DMS153 treated with DMSO at 0.1 percent for 48 hours (cell line): ENCODE measurements at regions not wholly inside any gene's neighbourhood (a gene's known extent, or its start where the extent isn't known, plus 50 kb on each side); places are given as distances from the start of the nearest gene placed in this dataset.
"Not testable (repeated sequence)": the region's sequence is repeated elsewhere in the genome, so short reads cannot be mapped to it uniquely, and the experiment has no call there.

Experiments used
- DNase-seq: peaks from one replicate; lab custom pipeline; 2025; ENCODE audit not compliant: unreplicated experiment; lab: John Stamatoyannopoulos, UW

- no peak for DNase-seq
These were observed 98.9 kb upstream of the MAPRE2 start for GRCh38 chr18:34942276-34942675.

DNA sequence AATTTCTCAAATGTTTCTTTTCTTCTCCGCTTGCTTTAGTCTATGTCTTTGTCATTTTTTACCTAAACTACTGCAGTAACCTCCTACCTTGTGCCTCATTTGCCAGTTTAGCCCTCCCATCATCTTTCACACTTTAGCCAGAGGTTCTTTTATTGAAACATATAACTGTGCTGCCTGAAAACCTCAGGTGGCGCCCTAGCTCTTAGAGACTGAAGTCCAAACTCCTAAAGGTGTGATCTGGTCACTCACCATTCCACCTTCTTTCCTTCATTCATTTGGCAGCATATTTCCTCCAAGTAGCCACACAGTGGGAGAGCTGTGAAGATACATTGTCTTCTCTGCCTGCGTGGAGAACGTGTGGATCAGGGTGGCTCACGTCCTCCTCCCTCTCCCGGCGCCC is 98.2 kb upstream of the MAPRE2 start:
- DNase-seq, result no peak

DNA sequence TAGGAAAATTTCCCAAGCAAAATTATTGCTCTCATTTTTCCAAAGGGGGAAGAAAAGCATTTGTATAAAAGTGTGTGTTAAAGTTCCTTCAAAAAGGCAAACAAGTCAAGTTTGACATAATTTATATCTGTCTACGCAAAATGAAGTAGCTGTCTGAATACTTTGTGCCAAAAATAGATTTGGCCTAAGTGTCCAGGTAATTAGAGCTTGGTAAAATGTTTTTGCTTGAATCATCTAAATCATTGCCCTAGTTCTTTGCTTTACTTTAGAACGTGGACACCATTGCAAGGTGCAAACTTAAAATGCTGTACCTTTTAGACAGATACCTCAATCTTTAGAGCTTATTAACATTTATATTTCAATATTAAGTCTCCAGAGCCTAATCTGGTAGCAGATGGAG is 97.6 kb upstream of the MAPRE2 start:
- no peak for DNase-seq

GRCh38 chr18:34947711-34948125 is 93.5 kb upstream of the MAPRE2 start:
- DNase-seq, result no peak

DNA sequence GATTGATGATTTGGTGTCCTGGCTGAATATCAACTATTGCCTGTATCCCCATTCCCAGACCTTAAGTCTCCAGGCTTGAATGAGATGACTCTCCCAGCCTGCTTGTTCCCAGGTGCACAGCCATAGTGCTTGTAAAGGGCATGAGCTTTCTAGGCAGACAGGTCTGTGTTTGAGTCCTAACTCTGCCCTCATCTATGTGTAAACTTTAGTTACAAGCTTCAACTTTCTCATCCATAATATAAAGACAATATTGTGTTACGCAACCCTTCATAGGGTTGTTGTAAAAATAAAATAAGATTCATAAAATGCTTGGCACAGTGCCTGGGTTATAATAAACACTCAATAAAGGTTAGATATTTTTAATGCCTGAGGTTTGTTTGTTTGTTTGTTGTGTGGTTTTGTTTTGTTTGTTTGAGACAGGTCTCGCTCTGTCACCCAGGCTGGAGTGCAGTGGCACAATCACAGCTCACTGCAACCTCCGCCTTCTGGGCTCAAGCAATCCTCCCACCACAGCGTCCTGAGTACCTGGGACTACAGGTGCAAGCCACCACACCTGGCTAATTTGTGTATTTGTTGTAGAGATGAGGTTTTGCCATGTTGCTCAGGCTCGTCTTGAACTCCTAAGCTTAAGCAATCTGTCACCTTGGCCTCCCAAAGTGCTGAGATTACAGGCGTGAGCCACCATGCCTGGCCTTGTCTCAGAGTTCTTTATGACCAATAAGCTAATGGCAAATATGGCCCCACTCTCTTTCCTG is 89.4 kb upstream of the MAPRE2 start:
- DNase-seq, result no peak

GRCh38 chr18:34953212-34953611 is 88.0 kb upstream of the MAPRE2 start:
- DNase-seq, result no peak

DNA sequence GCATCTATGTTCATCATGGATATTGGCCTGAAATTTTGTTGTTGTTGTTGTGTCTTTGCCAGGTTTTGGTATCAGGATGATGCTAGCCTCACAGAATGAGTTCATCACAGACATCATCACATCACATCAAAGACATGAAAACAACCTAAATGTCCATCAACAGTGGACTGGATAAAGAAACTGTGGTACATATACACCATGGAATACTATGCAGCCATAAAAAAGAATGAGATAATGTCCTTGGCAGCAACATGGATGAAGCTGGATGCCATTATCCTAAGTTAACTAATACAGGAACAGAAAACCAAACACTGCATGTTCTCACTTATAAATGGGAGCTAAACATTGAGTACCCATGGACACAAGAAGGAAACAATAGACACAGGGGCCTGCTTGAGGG is 85.7 kb upstream of the MAPRE2 start:
- DNase-seq, result not testable (repeated sequence)

DNA sequence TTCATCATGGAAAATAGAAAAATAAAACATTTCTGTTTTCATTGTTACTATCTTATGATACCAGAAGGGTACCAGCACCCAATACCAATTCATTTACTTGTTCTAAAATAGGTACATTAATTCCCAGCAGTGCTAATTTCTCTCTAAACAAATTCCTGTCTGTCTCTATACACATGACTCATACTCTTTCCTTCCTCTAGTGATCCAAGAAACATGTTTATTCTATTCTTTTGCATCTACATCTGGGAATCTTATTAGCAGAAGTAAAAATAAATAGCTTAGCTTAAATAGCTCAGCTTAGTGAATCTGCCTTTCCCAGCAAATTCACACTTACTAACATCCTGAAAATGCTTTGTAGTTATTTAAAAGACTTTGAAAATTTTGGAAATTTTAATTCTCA is 84.5 kb upstream of the MAPRE2 start:
- no peak for DNase-seq

GRCh38 chr18:34957119-34957863 is 83.9 kb upstream of the MAPRE2 start:
- no peak for DNase-seq

DNA sequence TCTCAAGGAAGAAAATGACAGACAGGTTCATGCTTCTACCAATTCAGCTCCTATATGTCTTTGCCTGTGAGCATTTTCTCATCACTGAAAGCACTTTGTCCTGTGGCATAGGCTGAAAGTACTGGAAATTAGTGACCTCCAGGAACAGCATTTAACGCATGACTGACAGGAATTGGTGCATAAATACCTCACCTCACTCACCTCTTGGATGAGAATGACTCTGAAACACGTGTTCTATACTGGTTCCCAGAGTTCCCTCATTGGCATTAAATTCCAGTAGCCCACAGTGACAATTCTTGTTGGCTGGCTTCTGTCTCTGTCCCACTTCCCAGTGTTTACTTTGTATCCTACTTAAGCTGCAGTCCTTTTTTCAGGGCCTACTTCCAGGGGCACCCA is 83.4 kb upstream of the MAPRE2 start:
- no peak for DNase-seq

DNA sequence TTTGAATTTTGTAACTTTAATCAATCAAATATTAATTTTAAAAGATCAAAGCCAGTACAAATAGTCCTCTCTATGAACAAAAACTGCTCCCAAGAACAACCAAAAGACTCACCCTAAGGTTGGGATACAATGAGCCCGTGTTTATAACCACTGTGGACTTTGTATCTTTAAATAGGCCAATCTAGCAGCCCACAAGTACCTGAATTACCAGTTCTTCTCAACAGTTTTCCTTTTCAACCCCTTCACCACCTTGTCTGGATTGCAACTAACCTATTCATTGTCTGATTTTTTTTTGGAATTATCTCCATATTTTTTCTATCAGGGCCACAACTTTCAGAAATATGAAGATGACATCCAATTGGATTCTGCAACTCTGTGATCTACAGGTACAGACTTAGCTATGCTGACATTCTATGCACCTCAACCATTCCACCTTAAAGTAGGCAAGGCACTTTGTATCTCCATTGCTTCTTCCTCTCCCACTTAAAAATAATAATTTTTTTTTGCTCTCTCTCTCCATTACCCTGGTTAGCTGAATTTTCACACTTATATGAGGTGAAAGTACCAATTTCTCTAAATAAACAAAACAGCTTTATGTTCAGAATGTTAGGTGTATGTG is 81.9 kb upstream of the MAPRE2 start:
- DNase-seq, result no peak

GRCh38 chr18:34959989-34960388 is 81.2 kb upstream of the MAPRE2 start:
- DNase-seq, result no peak

GRCh38 chr18:34965108-34965507 is 76.1 kb upstream of the MAPRE2 start:
- DNase-seq, result peak; percentile 10

DNA sequence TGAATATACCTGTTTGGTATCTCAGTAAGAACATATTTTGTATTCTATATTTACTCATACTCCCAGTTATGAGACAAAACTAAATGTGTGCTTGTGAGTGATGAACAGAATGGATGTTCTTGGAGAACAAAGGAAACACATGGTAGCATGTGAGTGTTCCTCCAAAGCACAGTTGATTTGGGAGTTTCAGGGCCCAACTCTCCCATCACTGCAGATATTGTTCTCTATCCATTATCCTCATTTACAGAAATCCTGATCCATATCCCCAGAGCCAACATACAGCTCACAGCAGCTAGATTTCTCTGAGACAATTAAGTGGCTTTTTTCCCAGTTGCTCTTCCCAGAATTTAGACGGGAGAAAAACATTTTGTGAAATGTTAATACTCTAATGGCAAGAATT is 75.6 kb upstream of the MAPRE2 start:
- no peak for DNase-seq

DNA sequence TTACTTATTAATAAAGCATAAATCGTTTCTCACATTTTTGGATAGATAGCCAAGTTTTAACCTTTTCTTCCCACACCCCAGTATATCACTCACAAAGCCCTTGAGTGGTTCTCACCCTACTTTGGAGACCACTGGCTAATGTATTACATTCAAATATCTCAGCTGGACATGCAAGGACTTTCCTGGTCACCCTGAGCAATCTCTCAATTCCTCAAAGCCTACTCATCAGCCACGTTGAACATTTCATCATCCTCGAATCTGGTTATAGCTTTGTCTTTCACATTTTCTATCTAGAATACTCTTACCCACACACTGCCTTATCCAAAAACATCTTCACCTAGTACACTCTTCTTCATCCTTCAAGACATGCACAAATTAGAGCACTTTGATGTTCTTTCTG is 71.1 kb upstream of the MAPRE2 start:
- no peak for DNase-seq

DNA sequence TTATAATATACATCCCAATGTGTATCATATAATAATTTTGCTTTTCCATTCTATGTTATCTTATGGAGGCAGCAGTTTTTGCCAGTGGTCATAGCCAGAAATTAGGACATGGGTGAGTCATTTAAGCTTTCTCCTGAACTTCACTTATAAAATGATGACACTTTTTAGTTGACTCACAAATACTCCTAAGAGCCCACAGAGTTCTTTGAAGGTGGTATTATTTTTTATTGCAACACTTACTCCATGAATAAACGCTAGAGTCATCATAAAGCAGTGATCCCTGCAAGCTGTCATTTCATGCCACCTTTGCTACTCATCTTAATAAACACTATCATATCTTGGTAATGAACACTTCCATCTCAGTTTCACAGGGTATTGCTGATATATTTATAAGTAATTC is 69.9 kb upstream of the MAPRE2 start:
- no peak for DNase-seq

GRCh38 chr18:34972765-34973414 is 68.3 kb upstream of the MAPRE2 start:
- no peak for DNase-seq

DNA sequence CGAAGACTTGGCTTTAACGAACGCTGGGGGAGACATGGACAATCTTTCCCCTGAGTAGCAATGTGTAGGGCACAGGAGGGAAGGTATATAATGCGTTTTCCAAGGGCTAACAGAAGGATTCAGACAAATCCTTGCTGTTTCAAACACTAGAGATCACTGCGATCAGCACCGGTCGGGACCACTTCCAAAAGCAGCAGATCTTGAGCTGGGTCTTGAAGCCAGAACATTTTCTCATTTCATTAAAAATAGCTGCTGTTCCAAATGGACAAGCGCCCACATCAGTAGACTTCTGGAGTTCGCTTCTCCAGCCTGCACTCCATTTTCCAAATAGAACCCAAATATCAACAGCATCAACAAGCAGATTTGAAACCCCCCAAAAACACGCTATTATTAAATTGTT is 65.1 kb upstream of the MAPRE2 start:
- DNase-seq, result no peak

- no peak for DNase-seq
These were observed 64.7 kb upstream of the MAPRE2 start for GRCh38 chr18:34976534-34976898.

- DNase-seq, result peak; percentile 56
These were observed 64.0 kb upstream of the MAPRE2 start for GRCh38 chr18:34976899-34977837.
